ENCODE measurements at regions not wholly inside any gene's neighbourhood (a gene's known extent, or its start where the extent isn't known, plus 50 kb on each side); places are given as distances from the start of the nearest gene placed in this dataset.

- Histone ChIP-seq H3K36me3 (replicated peaks in 1 of 2) (no peaks in the 10 kb centered on the region), H3K27me3 (no peaks in the 10 kb centered on the region), H3K4me3 (no peak overlapping the region), H3K9me3 (replicated peaks in 1 of 3) (peaks cover 0 to 10% (median 0%) of the 10 kb centered on the region in 3 donors), H3K27ac (no peak overlapping the region), H3K4me1 (replicated peaks in 1 of 2) (peaks cover 0 to 7% of the 10 kb centered on the region in 2 donors)
- no peak for TF ChIP-seq POLR2A (IDR thresholded peaks at IDR 0.05)
- no peak for TF ChIP-seq CTCF (IDR thresholded peaks at IDR 0.05)
- intact Hi-C loops (cut with DNase I) = no loop called here
- WGBS, 4 donors = 84 to 88% (median 85%) methylated on average over 5 of the region's 5 CpGs
- no peak for DNase-seq
These were observed 568.7 kb upstream of the NOX3 start for GRCh38 chr6:156024339-156024738.

GRCh38 chr6:156021746-156022396 is 566.2 kb upstream of the NOX3 start:
- Histone ChIP-seq H3K36me3 (replicated peaks in 1 of 2) (no peaks in the 10 kb centered on the region), H3K4me3 (no peak overlapping the region), H3K27ac (peak overlapping the region in 1 of 5 donors; percentile 37), H3K4me1 (replicated peaks in 1 of 2) (no peaks in the 10 kb centered on the region), H3K9me3 (replicated peaks in 1 of 3) (peaks cover 0 to 10% (median 0%) of the 10 kb centered on the region in 3 donors), H3K27me3 (no peaks in the 10 kb centered on the region)
- intact Hi-C loops (cut with DNase I) = no loop called here
- TF ChIP-seq POLR2A (IDR thresholded peaks at IDR 0.05) (no peak), CTCF (IDR thresholded peaks at IDR 0.05) (no peak)
- 83 to 95% (median 89%) methylated on average over 6 of the region's 6 CpGs for WGBS, 4 donors
- no peak for DNase-seq

GRCh38 chr6:156017838-156018237 is 562.2 kb upstream of the NOX3 start:
- no peak overlapping the region for H3K27ac ChIP-seq
- H3K4me3 ChIP-seq = no peak overlapping the region
- intact Hi-C loops (cut with DNase I) = no loop called here
- H3K9me3 ChIP-seq (replicated peaks in 1 of 3) = no peaks in the 10 kb centered on the region
- DNase-seq = no peak
- H3K36me3 ChIP-seq (replicated peaks in 1 of 2) = no peaks in the 10 kb centered on the region
- WGBS, 4 donors = 70 to 78% (median 75%) methylated on average over 3 of the region's 3 CpGs
- no peaks in the 10 kb centered on the region for H3K27me3 ChIP-seq
- no peak for TF ChIP-seq CTCF (IDR thresholded peaks at IDR 0.05)
- H3K4me1 ChIP-seq (replicated peaks in 1 of 2) = no peaks in the 10 kb centered on the region

- intact Hi-C loops (cut with DNase I) = no loop called here
- no peak for DNase-seq
- no peaks in the 10 kb centered on the region for H3K36me3 ChIP-seq (replicated peaks in 1 of 2)
- no peak overlapping the region for H3K4me3 ChIP-seq
- 75 to 85% (median 82%) methylated on average over 7 of the region's 7 CpGs for WGBS, 4 donors
- no peaks in the 10 kb centered on the region for H3K4me1 ChIP-seq (replicated peaks in 1 of 2)
- H3K27ac ChIP-seq = no peak overlapping the region
- TF ChIP-seq POLR2A (IDR thresholded peaks at IDR 0.05) (no peak), CTCF (IDR thresholded peaks at IDR 0.05) (no peak)
- H3K9me3 ChIP-seq (replicated peaks in 1 of 3) = no peaks in the 10 kb centered on the region
- H3K27me3 ChIP-seq = no peaks in the 10 kb centered on the region
These were observed 560.7 kb upstream of the NOX3 start for GRCh38 chr6:156016186-156016976.
